Liver (tissue), 8 donors: ENCODE measurements at regions not wholly inside any gene's neighbourhood (a gene's known extent, or its start where the extent isn't known, plus 50 kb on each side); places are given as distances from the start of the nearest gene placed in this dataset.

Experiments used
- DNase-seq: peaks from one replicate; pipeline ENCODE4 v3.0.0-alpha.2; 2017; ENCODE audit warnings: low spot score
- H3K27ac ChIP-seq, 2 donors: one replicate each; pipeline ENCODE4 v1.7.0; 2013; ENCODE audit warnings: inconsistent platforms in 2 of 2, low read length in 2 of 2, control low read depth in 1 of 2, low read depth in 1 of 2, mild to moderate bottlenecking in 1 of 2
- H3K27me3 ChIP-seq, 4 donors: one replicate each; pipeline versions ENCODE4 v1.6.1 to v1.7.0; 2013; ENCODE audit warnings: low read length in 3 of 4, inconsistent platforms in 1 of 4, mild to moderate bottlenecking in 1 of 4, moderate library complexity in 1 of 4; ENCODE audit not compliant: control insufficient read depth in 4 of 4, insufficient read depth in 4 of 4
- H3K36me3 ChIP-seq, 4 donors: one replicate each; pipeline versions ENCODE4 v1.6.1 to v1.7.0; 2013; ENCODE audit warnings: low read length in 3 of 4, mild to moderate bottlenecking in 3 of 4, low read depth in 1 of 4, moderate library complexity in 1 of 4; ENCODE audit not compliant: control insufficient read depth in 4 of 4, insufficient read depth in 3 of 4
- H3K4me1 ChIP-seq, 4 donors: one replicate each; pipeline versions ENCODE4 v1.6.1 to v1.7.0; 2013; ENCODE audit warnings: low read length in 3 of 4, mild to moderate bottlenecking in 3 of 4, moderate library complexity in 1 of 4; ENCODE audit not compliant: control insufficient read depth in 4 of 4, insufficient read depth in 4 of 4
- H3K4me3 ChIP-seq, 3 donors: one replicate each; pipeline versions ENCODE4 v1.6.1 to v1.7.0; 2013; ENCODE audit warnings: low read length in 3 of 3, control low read depth in 1 of 3, low read depth in 1 of 3, mild to moderate bottlenecking in 1 of 3
- H3K9ac ChIP-seq, 2 donors: one replicate each; pipeline ENCODE4 v1.7.0; 2013; ENCODE audit warnings: low read length in 2 of 2, mild to moderate bottlenecking in 2 of 2, moderate library complexity in 2 of 2, control low read depth in 1 of 2, low read depth in 1 of 2
- H3K9me3 ChIP-seq, 4 donors: one replicate each; pipeline versions ENCODE4 v1.6.1 to v1.7.0; 2013; ENCODE audit warnings: low read length in 3 of 4; ENCODE audit not compliant: control insufficient read depth in 4 of 4
- FOXA1 ChIP-seq: IDR thresholded peaks from 2 replicates; pipeline ENCODE4 v1.6.1; 2016; ENCODE audit warnings: antibody characterized with exemption
- FOXA2 ChIP-seq: IDR thresholded peaks from 2 replicates; pipeline ENCODE4 v1.6.1; 2016; ENCODE audit warnings: antibody characterized with exemption
- HNF4A ChIP-seq, 2 donors: conservative IDR thresholded peaks; 2 replicates each; pipeline ENCODE4 v1.6.1; 2016; ENCODE audit warnings: antibody characterized with exemption in 2 of 2, mild to moderate bottlenecking in 2 of 2
- NR2F2 ChIP-seq: IDR thresholded peaks from 2 replicates; pipeline ENCODE4 v1.6.1; 2016; ENCODE audit warnings: antibody characterized with exemption
- RAD21 ChIP-seq, 2 donors: IDR thresholded peaks; 2 replicates each; pipeline ENCODE4 v1.6.1; 2016; ENCODE audit warnings: antibody characterized with exemption in 2 of 2, mild to moderate bottlenecking in 2 of 2
- RXRA ChIP-seq, 2 donors: IDR thresholded peaks; 2 replicates each; pipeline ENCODE4 v1.6.1; 2017 to 2018; ENCODE audit warnings: antibody characterized with exemption in 2 of 2, mild to moderate bottlenecking in 1 of 2
- WGBS: extraction: QIAGEN DNeasy Blood & Tissue Kit; methylation state at CpG from one replicate; pipeline ENCODE4 v1.1.7; 2013; 5-methylcytosine and 5-hydroxymethylcytosine counted together
- TF ChIP-seq, protein P1 (sequence below): IDR thresholded peaks from 2 replicates; pipeline ENCODE4 v1.6.1; 2016; ENCODE audit warnings: antibody characterized with exemption, mild to moderate bottlenecking
- TF ChIP-seq, protein P2 (sequence below): IDR thresholded peaks from 2 replicates; pipeline ENCODE4 v1.6.1; 2016; ENCODE audit warnings: antibody characterized with exemption
- TF ChIP-seq, protein P3 (sequence below): fragments of 150-350 bp; IDR thresholded peaks from 2 replicates; pipeline ENCODE4 v1.5.1; 2017; ENCODE audit warnings: improper control_type of control experiment, low read depth, low read length; ENCODE audit not compliant: missing input control
- donor health status: healthy.
- donor health status: healthy.
- donor health status: healthy.
- donor health status: healthy.
- donor health status: healthy.

DNA sequence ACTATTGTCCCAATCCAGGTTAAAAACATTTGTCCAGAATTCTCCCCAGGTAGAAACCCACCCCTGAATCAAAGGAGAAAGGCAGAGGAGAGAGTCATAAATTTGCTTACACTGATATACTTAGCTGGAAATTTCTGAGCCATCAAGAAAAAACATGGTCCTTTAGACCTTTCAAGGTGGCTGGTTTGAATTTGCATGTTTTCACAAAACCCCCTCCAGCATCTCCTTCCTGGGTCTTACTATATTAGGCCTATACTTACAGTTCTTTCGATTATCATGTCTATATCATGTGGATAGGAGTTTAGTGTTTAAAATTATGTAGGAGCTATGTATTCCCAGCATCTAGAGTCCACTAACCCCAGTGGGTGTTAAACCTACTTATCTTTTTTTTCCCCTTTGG, 178.2 kb downstream of the PLPP3 start:
- no peak for DNase-seq
- no peaks in the 10 kb centered on the region for H3K36me3 ChIP-seq
- 89% methylated on average over 1 of the region's 1 CpG for WGBS
- H3K4me3 ChIP-seq = no peak overlapping the region
- H3K27me3 ChIP-seq = no peaks in the 10 kb centered on the region
- no peaks in the 10 kb centered on the region for H3K9me3 ChIP-seq
- no peaks in the 10 kb centered on the region for H3K4me1 ChIP-seq
- TF ChIP-seq NR2F2 (no peak), HNF4A (conservative IDR thresholded peaks at IDR 0.05) (no peak), FOXA1 (no peak)
- TF ChIP-seq, protein P1, sequence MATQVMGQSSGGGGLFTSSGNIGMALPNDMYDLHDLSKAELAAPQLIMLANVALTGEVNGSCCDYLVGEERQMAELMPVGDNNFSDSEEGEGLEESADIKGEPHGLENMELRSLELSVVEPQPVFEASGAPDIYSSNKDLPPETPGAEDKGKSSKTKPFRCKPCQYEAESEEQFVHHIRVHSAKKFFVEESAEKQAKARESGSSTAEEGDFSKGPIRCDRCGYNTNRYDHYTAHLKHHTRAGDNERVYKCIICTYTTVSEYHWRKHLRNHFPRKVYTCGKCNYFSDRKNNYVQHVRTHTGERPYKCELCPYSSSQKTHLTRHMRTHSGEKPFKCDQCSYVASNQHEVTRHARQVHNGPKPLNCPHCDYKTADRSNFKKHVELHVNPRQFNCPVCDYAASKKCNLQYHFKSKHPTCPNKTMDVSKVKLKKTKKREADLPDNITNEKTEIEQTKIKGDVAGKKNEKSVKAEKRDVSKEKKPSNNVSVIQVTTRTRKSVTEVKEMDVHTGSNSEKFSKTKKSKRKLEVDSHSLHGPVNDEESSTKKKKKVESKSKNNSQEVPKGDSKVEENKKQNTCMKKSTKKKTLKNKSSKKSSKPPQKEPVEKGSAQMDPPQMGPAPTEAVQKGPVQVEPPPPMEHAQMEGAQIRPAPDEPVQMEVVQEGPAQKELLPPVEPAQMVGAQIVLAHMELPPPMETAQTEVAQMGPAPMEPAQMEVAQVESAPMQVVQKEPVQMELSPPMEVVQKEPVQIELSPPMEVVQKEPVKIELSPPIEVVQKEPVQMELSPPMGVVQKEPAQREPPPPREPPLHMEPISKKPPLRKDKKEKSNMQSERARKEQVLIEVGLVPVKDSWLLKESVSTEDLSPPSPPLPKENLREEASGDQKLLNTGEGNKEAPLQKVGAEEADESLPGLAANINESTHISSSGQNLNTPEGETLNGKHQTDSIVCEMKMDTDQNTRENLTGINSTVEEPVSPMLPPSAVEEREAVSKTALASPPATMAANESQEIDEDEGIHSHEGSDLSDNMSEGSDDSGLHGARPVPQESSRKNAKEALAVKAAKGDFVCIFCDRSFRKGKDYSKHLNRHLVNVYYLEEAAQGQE = no peak
- TF ChIP-seq, protein P2, sequence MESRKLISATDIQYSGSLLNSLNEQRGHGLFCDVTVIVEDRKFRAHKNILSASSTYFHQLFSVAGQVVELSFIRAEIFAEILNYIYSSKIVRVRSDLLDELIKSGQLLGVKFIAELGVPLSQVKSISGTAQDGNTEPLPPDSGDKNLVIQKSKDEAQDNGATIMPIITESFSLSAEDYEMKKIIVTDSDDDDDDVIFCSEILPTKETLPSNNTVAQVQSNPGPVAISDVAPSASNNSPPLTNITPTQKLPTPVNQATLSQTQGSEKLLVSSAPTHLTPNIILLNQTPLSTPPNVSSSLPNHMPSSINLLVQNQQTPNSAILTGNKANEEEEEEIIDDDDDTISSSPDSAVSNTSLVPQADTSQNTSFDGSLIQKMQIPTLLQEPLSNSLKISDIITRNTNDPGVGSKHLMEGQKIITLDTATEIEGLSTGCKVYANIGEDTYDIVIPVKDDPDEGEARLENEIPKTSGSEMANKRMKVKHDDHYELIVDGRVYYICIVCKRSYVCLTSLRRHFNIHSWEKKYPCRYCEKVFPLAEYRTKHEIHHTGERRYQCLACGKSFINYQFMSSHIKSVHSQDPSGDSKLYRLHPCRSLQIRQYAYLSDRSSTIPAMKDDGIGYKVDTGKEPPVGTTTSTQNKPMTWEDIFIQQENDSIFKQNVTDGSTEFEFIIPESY = no peak
- H3K9ac ChIP-seq = no peak overlapping the region
- H3K27ac ChIP-seq = no peak overlapping the region

DNA sequence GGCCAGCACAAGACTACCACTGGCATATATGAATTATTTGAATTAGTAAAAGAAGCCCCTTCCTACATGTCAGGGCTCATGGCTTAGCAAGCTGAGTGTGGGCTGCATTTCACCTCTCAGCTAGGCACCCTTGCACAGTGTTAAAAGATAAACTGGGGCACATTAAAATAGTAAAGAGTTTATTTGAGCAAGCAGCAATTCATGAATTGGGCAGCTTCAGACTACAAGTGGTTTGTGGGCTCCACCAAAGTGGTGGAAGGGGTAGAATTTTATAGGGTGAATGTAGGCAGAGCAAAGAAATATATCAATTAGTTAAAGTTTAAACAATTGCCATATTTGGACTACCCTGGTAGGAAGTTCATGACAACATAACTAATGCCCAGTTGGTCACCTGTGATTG, 178.8 kb downstream of the PLPP3 start:
- no peak overlapping the region for H3K9ac ChIP-seq
- no peak for TF ChIP-seq FOXA2
- TF ChIP-seq, protein P3, sequence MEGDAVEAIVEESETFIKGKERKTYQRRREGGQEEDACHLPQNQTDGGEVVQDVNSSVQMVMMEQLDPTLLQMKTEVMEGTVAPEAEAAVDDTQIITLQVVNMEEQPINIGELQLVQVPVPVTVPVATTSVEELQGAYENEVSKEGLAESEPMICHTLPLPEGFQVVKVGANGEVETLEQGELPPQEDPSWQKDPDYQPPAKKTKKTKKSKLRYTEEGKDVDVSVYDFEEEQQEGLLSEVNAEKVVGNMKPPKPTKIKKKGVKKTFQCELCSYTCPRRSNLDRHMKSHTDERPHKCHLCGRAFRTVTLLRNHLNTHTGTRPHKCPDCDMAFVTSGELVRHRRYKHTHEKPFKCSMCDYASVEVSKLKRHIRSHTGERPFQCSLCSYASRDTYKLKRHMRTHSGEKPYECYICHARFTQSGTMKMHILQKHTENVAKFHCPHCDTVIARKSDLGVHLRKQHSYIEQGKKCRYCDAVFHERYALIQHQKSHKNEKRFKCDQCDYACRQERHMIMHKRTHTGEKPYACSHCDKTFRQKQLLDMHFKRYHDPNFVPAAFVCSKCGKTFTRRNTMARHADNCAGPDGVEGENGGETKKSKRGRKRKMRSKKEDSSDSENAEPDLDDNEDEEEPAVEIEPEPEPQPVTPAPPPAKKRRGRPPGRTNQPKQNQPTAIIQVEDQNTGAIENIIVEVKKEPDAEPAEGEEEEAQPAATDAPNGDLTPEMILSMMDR = no peak
- TF ChIP-seq NR2F2 = no peak
- TF ChIP-seq, protein P2 = no peak
- no peaks in the 10 kb centered on the region for H3K9me3 ChIP-seq
- no peak overlapping the region for H3K27ac ChIP-seq
- H3K27me3 ChIP-seq = no peaks in the 10 kb centered on the region
- no peaks in the 10 kb centered on the region for H3K36me3 ChIP-seq
- H3K4me3 ChIP-seq = no peak overlapping the region
- DNase-seq = no peak
- no peaks in the 10 kb centered on the region for H3K4me1 ChIP-seq

DNA sequence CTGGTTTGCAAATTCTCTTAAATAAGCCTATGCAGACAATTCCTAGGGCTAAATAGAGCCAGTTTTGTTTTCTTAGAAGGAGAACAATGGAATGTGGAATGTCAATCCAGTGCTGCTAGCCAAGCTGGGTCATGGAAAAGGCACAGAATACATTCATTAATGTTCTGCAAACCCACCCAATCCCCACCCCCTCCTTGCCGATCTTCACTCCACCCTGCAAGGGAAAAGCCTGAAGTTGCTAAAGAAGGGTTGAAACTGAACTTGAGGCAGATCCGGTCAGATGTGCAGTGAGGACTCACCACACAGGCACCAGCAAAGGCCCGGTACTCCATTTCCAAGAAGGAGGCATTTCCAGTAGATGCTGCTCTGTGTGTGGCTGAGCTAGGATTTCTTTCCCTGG, 179.6 kb downstream of the PLPP3 start:
- DNase-seq = no peak

More for the DNA sequence above, 179.6 kb downstream of the PLPP3 start:
- no peak overlapping the region for H3K9ac ChIP-seq
- no peaks in the 10 kb centered on the region for H3K4me1 ChIP-seq
- 93% methylated on average over 3 of the region's 3 CpGs for WGBS
- TF ChIP-seq, protein P3 = no peak
- TF ChIP-seq RXRA (IDR thresholded peaks at IDR 0.05) (no peak), RAD21 (IDR thresholded peaks at IDR 0.05) (no peak)
- H3K36me3 ChIP-seq = no peaks in the 10 kb centered on the region
- no peak overlapping the region for H3K27ac ChIP-seq
- no peak overlapping the region for H3K4me3 ChIP-seq
- no peaks in the 10 kb centered on the region for H3K27me3 ChIP-seq
- H3K9me3 ChIP-seq = no peaks in the 10 kb centered on the region
